ENCODE measurements at regions not wholly inside any gene's neighbourhood (a gene's known extent, or its start where the extent isn't known, plus 50 kb on each side); places are given as distances from the start of the nearest gene placed in this dataset.

- peak; percentile 52 for DNase-seq (ENCODE audit: low spot score)
Measured at GRCh38 chrX:131778269-131779218, 234.7 kb downstream of the OR13H1 start.

GRCh38 chrX:131779306-131779705, 235.4 kb downstream of the OR13H1 start:
- no peak for DNase-seq (ENCODE audit: low spot score)

DNA sequence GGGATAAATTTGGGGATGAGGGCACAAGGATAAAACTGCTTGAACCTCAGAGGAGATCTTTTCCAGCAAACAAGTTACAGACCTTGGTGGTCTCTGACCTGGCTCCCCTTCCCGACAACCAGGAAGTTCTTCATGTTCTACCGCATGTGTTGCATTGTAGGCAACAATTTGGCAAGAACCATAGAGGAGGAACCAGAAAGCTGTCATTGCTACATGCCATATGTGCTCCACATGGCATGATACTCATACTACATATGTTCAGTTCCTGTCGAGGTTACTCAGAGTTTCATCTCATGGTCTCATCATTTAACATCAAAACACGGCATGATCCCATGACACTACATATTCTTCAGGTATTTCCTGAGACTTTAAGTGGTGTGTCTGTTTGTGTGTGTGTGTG, 235.9 kb downstream of the OR13H1 start:
- DNase-seq (ENCODE audit: low spot score) = no peak

DNA sequence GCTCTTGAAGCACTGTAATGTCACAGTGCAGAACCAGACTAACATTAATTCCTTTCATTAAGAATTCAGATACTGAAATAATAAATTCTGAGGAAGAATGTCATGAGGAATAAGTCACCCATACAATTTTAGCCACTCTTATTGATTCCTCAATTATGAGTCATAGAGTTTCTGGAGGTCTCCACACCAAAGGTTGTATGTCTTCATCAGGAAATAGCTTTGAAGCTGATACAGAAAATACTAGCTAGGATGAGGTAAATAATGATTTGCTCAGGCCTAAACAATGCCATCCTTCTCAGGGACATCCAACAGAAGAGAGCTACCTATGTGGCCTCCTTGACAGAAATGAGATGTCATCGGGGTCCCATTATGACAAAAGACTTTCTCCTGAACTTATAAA, 238.8 kb downstream of the OR13H1 start:
- DNase-seq (ENCODE audit: low spot score) = no peak

GRCh38 chrX:131783555-131784308, 239.4 kb upstream of the STK26 start:
- DNase-seq (ENCODE audit: low spot score) = no peak

DNA sequence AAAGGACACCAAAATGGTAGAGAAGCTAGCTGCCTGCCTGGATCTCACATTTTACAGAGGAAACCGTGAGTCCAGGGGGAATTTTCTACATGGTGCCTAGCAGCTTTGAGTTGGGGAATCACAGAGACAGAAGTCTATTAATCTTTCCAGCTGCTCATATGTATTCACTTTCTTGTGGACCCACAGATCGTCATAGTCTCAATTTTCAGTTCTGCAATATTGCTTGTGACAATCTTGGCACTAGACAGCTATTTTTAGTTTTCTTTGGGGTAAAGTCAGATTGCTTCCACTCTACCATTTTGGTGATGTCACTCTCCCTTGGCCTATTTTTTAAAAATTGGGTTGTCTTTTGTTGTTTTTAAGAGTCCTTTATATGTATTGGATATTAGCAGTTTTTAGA, 233.4 kb upstream of the STK26 start:
- DNase-seq (ENCODE audit: low spot score) = no peak

GRCh38 chrX:131791608-131792355, 231.3 kb upstream of the STK26 start:
- DNase-seq (ENCODE audit: low spot score) = no peak

GRCh38 chrX:131792356-131792749, 230.7 kb upstream of the STK26 start:
- DNase-seq (ENCODE audit: low spot score) = peak; percentile 82

DNA sequence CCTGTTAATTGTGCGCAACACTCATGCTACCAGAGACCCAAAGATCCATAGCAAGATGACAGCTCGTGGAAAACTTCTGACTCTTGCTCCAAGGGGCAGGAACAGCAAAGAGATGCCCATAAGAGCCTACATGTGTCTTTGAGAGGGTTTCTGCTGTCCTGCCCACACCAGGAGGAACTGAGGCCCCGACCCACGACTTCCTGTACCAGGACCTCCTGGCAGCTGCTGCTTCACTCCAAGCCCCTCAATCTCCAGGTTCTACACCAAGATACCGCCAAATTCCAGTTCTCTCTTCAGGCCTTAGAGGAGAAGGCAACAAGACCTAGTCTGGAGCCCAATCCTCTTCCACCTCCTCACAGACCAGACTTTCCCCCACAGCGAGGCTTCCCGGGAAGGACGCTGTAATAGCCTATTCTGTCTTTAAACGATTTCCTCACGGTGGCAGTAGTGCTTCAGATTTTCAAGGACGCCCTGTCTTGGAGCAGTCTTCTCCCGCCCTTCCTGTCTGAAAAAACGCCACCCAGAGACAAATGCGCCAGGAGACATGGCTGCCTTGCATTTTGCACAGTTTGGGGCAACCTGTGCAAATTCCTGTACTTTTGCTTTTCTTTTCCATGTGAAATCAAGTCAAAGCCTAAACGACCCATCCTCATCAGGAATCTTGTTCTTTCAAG, 230.2 kb upstream of the STK26 start:
- peak; percentile 77 for DNase-seq (ENCODE audit: low spot score)

DNA sequence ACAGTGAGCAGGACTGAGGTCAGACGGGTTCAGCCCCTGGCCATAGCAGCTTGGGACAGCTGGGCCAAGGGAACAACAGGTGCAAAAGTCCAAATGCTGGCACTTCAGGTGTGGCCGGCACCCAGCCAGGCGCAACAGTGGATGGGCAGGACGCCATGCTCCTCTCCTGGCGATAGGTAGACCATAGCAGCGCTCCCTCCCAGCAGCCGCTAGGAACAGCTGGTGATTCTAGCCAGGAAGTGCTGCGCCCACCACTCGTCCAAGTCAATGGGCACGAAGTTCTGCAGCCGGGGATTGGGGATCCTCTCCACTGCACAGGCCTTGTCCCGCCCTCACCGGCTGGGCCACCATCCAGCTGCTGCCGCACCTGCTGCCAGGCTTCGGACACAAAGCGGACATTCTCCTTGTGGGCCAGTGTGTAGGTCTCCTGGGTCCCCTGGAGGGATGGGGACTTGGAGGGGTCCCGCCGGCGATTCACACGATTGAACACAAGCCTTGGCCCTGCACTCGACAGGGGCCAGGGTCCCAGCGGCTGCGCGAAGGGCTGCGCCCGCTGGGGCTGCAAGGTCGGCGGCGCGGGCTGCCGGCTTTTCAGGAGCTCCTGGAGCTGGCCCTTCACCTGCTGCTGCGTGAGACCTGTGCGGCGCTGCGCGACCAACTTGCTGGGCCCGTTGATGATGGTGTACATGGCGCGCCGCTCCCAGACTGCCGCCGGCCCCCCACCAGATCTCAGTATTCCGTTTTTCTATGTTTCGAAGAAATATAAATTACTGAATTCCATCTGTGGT, 227.5 kb upstream of the STK26 start:
- DNase-seq (ENCODE audit: low spot score) = no peak

- DNase-seq (ENCODE audit: low spot score) = no peak
Measured at GRCh38 chrX:131801066-131801465, 222.0 kb upstream of the STK26 start.

DNA sequence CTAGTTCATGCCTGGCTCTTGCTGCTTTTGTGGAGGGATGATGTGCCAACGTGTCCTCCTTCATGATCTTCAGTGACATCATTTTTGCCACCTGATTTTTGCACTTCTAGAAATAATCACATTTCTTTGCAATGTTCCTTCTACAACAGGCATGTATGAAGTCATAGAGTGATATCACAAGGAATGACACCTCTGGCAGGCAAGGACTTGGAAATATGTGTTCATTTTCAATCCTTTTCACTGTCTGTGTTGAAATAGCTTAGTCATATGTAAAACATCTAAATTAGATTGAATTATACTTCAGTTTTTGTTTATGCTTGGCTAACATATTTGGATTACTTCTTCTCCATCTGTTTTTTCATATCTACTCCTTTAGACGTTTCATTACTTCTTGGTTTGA, 221.2 kb upstream of the STK26 start:
- DNase-seq (ENCODE audit: low spot score) = no peak

DNA sequence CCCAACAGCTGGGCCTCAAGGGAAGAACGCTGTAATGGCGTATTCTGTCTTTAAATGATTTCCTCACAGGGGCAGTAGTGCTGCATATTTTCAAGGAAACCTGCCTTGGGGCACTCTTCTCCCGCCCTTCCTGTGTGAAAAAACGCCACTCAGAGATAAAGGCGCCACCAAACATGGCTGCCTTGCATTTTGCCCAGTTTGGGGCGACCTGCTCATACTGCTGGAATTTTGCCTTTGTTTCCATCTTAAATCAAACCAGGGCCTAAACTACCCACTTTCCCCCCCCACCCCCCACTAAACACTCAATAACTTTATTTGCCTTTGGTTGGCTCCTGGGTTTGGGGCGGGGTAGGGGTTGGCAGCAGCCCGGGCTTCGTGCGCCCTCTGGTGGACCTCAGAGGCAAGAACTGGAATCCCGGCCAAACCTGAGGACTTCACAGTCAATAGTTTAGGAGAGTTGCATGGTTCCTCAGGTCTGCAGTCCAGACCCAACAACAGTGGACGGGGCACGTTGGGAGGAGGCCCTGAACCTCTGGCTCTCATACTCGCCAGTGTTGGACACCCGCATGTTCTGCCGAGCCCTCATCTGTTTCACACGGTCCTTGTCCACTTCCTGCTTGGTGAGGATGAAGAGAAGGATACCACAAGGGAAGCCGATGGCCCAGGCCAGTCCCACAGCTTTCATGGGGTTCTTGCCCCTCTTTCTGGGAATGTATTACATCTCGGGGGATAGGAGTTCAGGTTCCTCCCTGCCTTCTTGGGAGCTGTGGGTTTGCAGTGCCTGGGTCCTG, 220.1 kb upstream of the STK26 start:
- DNase-seq (ENCODE audit: low spot score) = no peak

GRCh38 chrX:131812847-131813825, 210.0 kb upstream of the STK26 start:
- DNase-seq (ENCODE audit: low spot score) = no peak

- no peak for DNase-seq (ENCODE audit: low spot score)
Measured at GRCh38 chrX:131816551-131817136, 206.5 kb upstream of the STK26 start.

- DNase-seq (ENCODE audit: low spot score) = no peak
Measured at GRCh38 chrX:131818297-131818936, 204.7 kb upstream of the STK26 start.

DNA sequence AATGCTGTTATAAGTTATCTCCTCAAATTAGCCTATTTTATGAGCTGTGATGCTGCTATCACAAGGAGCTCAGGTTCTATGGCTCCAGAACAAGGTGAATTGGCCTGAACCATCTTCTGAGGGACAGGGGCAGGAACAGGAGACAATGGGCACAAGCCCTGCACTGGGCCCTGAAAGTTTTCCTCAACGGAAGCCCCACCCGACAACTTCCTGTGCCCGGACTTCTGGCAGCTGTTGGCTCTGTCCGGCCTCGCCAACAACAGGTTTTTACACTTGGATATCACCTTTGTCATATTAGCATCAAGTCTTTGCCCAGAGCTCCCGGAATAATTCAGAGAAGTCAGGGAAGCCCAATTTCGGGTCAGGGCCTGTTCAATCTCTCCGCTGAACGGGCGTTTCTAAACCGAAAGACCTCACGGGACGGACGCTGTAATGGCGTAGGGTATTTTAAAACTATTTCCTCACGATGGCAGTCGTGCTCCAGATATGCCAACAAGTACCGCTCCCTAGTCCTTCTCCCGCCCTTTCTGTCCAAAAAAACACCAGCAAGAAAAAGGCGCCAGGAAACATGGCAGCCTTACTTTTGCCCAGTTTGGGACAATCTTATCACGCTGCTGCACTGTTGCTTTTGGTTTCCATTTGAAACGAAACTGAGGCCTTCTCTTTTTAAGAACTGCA, 201.0 kb upstream of the STK26 start:
- DNase-seq (ENCODE audit: low spot score) = no peak
